HG03280 (cell line): ENCODE measurements at regions not wholly inside any gene's neighbourhood (a gene's known extent, or its start where the extent isn't known, plus 50 kb on each side); places are given as distances from the start of the nearest gene placed in this dataset.

Experiments
- ATAC-seq: cut with Tn5 transposase; IDR thresholded peaks from one replicate; pipeline ENCODE4 v1.9.1; 2021; ENCODE audit warnings: mild to moderate bottlenecking, moderate library complexity; ENCODE audit not compliant: unreplicated experiment

DNA sequence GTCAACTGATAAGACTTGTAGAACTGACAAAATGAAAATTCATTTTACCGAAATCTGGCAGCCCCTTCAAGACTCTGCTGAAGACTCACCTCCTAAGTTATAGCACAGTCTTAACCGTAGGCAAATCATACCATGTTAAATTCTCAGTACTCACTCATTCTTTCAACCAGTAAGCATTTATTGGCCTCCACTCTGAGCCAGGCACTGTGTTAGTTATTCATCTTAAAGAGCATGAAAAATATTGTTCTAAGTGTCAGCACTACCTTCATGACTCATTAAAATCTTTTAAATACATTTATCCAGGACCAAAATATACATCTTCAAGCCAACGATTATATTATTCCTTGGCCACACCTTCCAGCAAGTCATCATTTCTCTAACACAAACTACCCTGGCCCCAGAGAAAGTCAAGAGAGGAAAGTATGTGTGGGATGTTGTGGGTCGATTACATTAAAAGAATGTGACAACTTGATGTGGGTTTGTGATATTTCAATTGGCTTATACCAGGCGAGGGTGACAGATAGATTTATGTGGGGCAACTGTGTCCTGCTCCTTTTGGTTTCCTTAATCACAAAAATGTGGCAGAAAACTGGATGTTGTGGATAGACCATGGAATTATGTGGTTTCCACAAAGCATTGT is 55.0 kb downstream of the TMEM30B start:
- no peak for ATAC-seq

- ATAC-seq = no peak
These were observed 55.8 kb downstream of the TMEM30B start for GRCh38 chr14:61225344-61225743.

DNA sequence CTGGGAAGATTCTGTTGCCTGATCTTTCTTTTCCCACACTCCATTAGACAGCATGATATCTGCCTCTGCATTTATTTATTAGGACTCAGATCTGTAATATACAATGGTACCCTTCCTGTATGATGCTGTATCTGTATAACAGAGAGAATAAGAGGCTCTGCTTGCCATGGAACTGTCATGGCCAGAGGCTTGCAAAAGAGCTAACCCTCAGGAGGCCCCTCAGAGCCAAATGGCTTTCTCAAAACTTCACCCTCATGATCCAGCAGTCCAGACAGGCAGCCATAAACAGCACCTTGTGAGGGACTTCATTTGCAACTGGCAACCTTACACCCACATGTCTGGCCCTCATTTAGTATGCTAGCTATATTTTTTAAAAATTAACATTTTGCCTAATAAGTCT is 57.6 kb downstream of the TMEM30B start:
- no peak for ATAC-seq

DNA sequence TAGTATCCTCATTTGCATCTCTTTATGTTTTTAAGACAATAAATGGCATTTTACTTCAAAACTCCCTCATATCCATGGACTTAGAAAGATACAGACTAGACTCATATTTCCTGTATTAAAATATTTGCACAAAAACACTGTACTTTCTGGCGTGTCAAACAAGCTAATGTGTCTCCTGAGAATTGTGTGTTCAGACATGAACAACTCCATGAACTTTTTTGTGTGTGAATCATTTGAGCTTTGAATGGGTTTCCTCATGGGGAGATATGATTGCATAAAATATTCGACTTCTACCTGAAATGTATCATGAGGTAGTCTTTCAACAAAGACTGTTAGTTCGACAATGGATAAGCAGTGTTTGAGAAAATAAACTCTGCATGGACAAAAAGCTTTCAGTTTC is 58.8 kb downstream of the TMEM30B start:
- ATAC-seq = no peak

DNA sequence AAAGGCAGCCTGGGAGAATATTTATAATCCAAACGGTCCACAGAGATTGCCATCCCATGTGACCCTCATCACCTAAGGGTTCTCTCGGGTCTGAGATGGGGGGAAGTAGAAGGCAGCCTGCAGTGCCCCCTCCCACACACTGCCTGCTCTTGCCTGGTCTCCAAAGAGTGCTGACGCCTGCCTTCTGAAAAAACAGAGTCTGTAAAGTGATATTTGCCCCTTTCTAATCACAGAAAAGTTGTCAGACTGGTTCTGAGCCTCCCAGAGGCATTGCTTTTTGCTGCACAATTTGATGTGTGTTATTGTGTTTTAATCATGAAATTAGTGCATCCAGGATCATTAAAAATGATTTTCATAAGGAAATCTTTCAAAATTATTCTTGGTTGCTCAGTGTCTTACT is 59.2 kb downstream of the TMEM30B start:
- no peak for ATAC-seq

DNA sequence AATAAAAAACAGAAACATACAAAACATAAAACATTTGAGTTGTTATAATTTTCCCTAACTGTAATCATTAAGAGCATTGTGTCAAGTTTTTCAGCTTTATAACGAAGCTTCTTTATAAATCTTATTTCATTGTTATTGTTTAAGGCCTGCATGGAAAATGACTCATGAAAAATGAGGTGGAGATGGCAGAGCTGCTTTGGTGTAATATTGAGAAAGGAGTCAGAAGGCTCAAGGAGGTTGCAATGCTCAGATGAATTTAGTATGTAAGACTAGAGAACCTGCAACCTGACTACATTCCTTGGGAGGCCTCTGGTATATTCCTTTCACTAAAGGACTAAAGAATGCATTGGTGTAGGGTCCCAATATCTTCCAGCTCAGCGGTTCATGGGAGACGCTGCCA is 61.5 kb downstream of the TMEM30B start:
- ATAC-seq = no peak

DNA sequence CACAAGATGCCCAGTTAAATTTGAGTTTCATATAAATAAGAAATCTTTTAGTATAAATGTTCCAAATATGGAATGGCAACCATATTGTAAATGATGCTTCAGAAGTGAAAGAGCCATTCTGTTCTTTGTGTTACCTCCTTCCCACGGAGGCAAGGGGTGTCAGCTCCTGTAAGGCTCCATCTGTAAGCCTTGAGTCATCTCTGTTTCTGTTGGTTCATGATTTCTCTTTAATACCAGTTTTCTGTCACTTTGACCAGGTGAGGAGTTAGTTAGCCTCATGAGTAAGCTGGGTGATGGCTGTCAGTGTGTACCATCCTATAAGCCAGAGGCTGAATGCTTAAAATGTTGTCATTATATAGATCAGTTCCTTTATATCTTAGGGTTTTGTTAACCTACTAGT is 61.9 kb downstream of the TMEM30B start:
- no peak for ATAC-seq

GRCh38 chr14:61218767-61219166 is 62.4 kb downstream of the TMEM30B start:
- ATAC-seq = no peak

DNA sequence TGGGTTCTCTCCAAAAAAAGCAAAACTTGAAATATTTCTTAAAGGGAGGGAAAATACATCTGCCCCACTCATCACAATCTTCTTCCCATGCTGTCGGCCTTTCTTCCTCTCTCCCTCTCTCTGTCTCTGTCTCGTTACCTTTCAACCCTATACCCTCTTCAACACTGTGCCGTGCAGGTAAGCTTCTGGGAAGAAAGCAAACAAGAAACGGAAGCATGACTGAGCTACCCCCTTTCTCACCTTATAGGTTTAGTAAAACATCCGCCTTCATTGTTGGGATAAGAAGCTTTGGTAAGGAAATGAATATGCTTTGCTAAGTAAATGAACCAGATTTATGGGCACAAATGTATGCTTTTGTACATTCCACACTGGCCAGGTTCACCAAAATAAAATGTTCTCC is 63.0 kb downstream of the TMEM30B start:
- no peak for ATAC-seq

GRCh38 chr14:61217516-61217915 is 63.6 kb downstream of the TMEM30B start:
- no peak for ATAC-seq

- ATAC-seq = no peak
These were observed 65.7 kb downstream of the TMEM30B start for GRCh38 chr14:61215222-61216020.

GRCh38 chr14:61213920-61214319 is 67.2 kb downstream of the TMEM30B start:
- ATAC-seq = no peak

DNA sequence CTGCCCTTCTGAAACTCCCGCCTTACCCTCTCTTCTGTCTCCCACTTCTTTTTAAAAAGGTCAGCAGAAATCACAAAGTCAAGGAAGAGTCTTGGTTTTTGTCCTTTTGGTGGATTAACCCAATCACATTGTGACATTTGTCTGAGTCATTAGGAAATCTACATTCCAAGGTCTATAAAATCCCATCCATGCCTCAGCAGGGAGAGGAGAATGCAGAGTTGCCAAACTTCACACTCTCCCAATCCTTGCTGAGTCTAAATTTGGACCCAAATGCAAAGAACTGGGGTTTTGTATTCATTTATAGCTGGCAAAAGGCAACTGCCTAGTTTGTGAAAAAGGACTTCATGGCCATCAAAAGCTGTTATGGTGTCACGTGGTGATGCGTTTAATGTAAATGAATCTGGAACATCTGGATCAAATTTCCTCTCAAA is 67.9 kb downstream of the TMEM30B start:
- ATAC-seq = no peak

DNA sequence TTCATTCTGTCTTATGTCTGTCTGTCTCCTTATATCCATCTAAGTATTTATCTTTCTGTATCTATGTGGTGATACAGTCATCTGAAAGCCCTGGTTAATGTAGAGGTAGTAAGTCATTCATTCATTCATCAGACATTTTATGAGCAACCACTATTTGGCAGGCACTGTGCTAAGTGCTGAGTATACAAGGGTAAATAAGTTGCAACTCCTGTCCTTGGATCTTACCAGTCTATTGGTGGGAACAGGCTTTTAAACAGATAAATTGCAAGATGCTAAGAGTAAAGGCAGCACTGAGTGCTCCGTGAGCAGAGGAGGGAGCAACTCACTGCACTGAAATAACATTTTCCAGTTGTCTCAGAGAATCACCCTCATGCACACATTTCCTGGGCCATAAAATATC is 68.6 kb downstream of the TMEM30B start:
- no peak for ATAC-seq

- no peak for ATAC-seq
These were observed 69.5 kb downstream of the TMEM30B start for GRCh38 chr14:61211476-61212255.

- ATAC-seq = no peak
These were observed 77.9 kb downstream of the TMEM30B start for GRCh38 chr14:61203081-61203753.

- ATAC-seq = no peak
These were observed 79.0 kb downstream of the TMEM30B start for GRCh38 chr14:61202124-61202523.

DNA sequence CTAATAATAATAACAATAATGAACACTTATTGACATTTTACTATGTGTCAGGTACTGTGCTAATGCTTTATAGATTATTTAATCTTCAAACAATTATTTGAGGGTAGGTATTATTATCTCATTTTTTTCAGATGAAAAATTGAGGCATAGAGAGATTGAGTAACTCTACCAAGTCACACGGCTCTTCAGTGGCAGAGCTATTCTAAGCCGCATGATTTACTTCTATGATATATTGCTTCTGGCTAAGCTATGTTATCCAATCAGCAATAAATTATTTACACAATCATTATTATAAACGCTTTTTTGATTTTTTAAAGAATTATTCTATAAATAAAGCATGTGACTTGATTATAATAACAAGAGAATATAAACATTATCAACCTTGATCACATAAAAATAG is 80.0 kb downstream of the TMEM30B start:
- ATAC-seq = no peak

DNA sequence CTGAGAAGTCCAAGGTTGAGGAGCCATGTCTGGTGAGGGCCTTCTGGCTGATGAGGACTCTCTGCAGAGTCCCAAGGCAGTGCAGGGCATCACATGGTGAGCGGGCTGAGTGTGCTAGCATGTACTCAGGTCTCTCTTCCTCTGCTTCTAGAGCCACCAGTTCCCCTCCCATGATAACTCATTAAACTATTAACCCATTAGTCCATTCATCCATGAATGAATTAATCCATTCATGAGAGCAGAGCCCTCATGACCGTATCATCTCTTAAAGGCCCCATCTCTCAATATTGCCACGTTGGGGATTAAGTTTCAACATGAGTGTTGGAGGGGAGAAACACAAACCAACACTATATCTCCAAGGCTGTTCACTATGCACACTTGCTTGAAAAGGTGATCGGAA is 83.7 kb downstream of the TMEM30B start:
- no peak for ATAC-seq

DNA sequence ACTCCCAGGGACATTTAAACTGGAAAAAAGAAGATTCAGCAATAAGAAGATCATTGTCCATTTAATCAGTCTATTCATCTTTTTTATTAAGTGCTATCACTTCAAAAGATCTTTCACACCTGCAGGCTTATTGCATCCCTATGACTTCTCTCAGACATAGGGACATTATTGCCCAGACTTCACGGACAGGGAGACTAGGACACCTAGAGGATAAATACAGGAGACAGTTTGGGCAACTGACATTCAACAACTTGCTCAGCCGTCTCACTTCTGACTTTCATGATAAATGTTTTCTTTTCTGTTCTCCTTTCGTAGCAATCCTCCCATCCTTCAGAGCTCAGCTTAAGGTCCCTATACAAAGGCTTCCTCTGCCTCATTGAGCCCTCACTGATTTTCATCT is 84.3 kb downstream of the TMEM30B start:
- no peak for ATAC-seq

DNA sequence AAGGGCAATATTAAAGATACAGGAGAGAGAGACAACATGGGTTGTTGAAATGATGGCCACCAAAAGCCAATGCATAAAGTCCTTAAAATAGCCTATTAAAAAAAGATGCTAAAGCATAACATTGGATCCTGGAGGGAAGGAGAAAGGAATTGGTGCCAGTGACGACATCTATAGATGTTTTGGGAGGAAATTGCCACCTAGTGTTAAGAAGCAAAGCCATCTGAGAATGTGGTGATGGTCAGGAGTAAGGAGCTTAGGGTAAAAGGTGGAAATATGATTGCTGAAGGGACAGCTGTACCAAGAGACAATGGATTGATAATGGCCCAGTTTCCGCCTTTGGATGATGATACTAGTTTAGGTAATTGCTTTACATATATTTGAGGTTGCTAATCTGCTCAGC is 85.1 kb downstream of the TMEM30B start:
- ATAC-seq = no peak
